ENCODE measurements at regions not wholly inside any gene's neighbourhood (a gene's known extent, or its start where the extent isn't known, plus 50 kb on each side); places are given as distances from the start of the nearest gene placed in this dataset.

DNA sequence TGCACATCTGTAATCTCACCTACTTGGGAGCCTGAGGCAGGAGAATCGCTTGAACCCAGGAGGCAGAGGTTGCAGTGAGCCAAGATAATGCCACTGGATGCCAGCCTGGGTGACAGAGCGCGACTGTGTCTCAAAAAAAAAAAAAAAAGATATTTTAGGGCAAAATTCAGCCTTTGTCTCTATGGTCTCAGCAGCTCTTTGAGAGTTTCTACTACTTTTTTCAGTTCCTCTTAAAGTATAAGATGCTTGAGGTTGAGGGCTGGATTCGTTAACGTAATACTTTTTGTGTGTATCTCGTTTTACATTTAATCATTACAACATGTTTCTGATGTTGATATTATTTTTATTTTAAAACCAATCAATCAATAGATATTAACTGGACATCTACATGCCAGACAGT is 381.2 kb upstream of the TBL1XR1 start:
- ChIA-PET POLR2A (ENCODE audit: low non-redundant PET) (no interaction called here), CTCF (no interaction called here)
- no peak overlapping the region for H3K27ac ChIP-seq
- TF ChIP-seq, protein P1, sequence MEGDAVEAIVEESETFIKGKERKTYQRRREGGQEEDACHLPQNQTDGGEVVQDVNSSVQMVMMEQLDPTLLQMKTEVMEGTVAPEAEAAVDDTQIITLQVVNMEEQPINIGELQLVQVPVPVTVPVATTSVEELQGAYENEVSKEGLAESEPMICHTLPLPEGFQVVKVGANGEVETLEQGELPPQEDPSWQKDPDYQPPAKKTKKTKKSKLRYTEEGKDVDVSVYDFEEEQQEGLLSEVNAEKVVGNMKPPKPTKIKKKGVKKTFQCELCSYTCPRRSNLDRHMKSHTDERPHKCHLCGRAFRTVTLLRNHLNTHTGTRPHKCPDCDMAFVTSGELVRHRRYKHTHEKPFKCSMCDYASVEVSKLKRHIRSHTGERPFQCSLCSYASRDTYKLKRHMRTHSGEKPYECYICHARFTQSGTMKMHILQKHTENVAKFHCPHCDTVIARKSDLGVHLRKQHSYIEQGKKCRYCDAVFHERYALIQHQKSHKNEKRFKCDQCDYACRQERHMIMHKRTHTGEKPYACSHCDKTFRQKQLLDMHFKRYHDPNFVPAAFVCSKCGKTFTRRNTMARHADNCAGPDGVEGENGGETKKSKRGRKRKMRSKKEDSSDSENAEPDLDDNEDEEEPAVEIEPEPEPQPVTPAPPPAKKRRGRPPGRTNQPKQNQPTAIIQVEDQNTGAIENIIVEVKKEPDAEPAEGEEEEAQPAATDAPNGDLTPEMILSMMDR (conservative IDR thresholded peaks at IDR 0.05; ENCODE audit: low read depth) = no peak
- DNase-seq (ENCODE audit: low spot score) = no peak

DNA sequence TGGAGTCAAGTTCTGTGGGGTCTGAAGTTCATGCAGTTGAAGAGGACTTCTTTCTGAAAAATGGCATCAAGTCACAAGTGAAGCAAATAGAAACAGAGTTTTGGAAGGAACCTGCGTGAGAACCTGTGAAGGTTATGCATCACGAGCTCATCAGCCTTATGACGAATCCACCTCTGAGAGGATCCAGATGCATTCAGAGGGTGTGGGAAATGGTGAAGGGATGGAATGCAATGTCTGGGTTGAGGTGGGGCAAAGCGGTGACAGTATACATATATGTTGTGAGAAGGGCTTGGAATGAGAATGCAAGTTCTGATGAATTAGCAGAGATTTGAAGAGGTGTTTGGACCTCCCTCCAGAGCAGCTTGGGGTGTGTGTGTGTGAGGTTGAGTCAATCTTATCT is 382.1 kb upstream of the TBL1XR1 start:
- DNase-seq (ENCODE audit: low spot score) = no peak
- TF ChIP-seq, protein P1 (conservative IDR thresholded peaks at IDR 0.05; ENCODE audit: low read depth) = no peak
- CTCF ChIA-PET = no interaction called here
- H3K27ac ChIP-seq = no peak overlapping the region
- POLR2A ChIA-PET (ENCODE audit: low non-redundant PET) = no interaction called here

DNA sequence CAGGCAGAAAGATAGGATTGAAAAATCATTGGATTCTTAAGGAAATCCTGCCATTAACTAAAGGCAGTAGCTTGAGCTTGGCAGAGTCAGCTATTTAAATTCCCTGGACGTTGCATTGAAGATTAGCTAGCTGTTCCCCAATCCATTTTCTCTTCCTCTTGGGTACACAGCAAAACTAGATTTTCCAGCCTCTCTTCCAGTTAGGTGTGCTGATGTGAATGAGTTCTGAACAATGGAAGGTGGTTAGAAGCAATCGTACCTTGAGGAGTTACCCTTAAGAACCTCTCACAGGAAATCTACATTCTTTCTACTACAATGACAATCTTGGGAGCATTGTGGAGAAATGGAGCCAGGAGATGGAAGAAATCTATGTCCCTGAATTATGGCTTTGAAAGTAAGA is 383.2 kb upstream of the TBL1XR1 start:
- POLR2A ChIA-PET (ENCODE audit: low non-redundant PET) = no interaction called here
- DNase-seq (ENCODE audit: low spot score) = no peak

DNA sequence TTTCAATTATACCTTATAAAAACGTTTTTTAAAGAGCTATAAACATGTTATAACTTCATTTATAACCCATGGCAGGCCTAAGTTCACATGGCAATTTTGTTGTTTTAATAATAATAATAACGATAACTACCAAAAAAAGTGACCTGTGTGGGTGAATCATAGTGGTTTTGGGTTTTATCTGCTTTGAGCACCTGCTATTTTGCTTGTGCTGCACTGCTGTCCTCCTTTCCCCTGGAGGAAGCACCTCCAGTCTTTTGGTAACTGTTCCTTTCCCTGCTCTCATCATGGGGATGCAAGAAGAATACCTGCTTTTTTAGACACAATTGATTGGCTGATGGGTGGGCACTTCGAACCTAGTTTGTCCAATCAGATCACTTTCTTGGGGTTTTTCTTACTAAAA is 388.0 kb upstream of the TBL1XR1 start:
- TF ChIP-seq, protein P1 (conservative IDR thresholded peaks at IDR 0.05; ENCODE audit: low read depth) = no peak
- CTCF ChIA-PET = no interaction called here
- POLR2A ChIA-PET (ENCODE audit: low non-redundant PET) = no interaction called here
- H3K27ac ChIP-seq = no peak overlapping the region
- DNase-seq (ENCODE audit: low spot score) = no peak

More for the DNA sequence above, 383.2 kb upstream of the TBL1XR1 start:
- TF ChIP-seq, protein P1 (conservative IDR thresholded peaks at IDR 0.05; ENCODE audit: low read depth) = no peak
- H3K27ac ChIP-seq = no peak overlapping the region
- CTCF ChIA-PET = no interaction called here

DNA sequence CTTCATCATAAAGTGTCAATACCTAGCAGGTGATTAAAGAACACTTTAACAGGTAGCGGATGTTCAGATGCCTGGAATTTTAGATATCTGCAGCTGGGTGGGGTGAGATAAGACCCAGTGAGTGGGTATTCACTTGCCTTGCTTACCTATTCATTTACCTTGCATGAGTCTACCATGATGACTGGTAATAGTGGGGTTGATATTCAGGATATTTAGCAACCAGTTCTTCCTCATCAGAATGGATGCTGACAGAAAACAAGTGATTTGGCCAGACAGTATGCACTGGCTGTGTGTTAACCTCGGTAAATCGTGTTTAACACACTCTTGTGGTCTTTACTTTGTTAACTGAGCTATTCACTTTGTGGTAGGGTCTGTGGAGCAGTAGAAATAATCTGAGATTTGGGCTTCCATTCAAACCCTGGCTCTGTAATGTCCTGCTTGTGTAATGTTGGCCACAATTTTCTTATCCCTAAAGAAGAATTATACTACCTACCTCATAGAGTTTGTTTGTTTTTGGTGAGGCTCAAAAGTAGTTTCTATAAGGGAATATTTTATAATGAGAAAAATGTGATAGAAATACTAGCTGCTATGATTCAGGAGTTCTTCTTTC is 391.9 kb upstream of the TBL1XR1 start:
- TF ChIP-seq, protein P1 (conservative IDR thresholded peaks at IDR 0.05; ENCODE audit: low read depth) = no peak
- ChIA-PET POLR2A (ENCODE audit: low non-redundant PET) (no interaction called here), CTCF (no interaction called here)
- no peak overlapping the region for H3K27ac ChIP-seq
- no peak for DNase-seq (ENCODE audit: low spot score)

DNA sequence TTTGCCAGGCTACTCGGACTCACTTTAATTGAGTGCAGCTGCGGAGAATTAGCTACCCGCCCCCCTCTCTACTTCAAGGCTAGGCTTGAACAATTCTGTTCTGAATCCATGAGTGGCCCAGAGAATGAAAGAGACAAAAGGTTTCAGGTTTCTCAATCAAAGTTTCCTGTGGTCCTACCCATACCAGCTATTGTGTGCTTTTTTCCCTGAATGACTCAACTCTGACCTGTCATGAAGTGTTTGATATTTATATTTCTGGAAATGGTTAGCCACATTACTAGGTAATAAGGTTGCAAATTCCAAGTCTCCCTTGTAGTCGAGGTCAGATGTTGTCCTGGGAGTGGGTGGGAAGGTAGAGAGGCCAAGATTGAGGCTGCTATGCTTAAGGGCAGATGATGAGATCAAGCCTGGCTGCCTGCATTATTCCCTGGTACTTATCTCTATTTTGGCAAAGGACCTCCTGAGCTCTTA is 392.7 kb upstream of the TBL1XR1 start:
- CTCF ChIA-PET = no interaction called here
- peak overlapping the region; percentile 90 for H3K27ac ChIP-seq

More for the DNA sequence above, 392.7 kb upstream of the TBL1XR1 start:
- DNase-seq (ENCODE audit: low spot score) = peak; percentile 89
- POLR2A ChIA-PET (ENCODE audit: low non-redundant PET) = no interaction called here
- TF ChIP-seq, protein P1 (conservative IDR thresholded peaks at IDR 0.05; ENCODE audit: low read depth) = no peak

All from RWPE1 (cell line).